Sigmoid colon (tissue), 6 donors: ENCODE measurements at regions not wholly inside any gene's neighbourhood (a gene's known extent, or its start where the extent isn't known, plus 50 kb on each side); places are given as distances from the start of the nearest gene placed in this dataset.
A peak's percentile ranks its signal among the peaks of the same experiment; 100 is the strongest.

Experiments used
- DNase-seq: peaks from one replicate; pipeline ENCODE4 v3.0.0-alpha.2; 2019
- H3K27ac ChIP-seq, 4 donors: fragments of 200-600 bp; sonication (generic); one replicate each; pipeline ENCODE4 v1.5.1; 2016 to 2019; ENCODE audit warnings: mild to moderate bottlenecking in 1 of 4
- H3K27me3 ChIP-seq, 3 donors: fragments of 200-600 bp; sonication (generic); one replicate each; pipeline ENCODE4 v1.5.1; 2019; ENCODE audit warnings: mild to moderate bottlenecking in 1 of 3
- H3K36me3 ChIP-seq, 4 donors: fragments of 200-600 bp; sonication (generic); one replicate each; pipeline ENCODE4 v1.5.1; 2016 to 2019
- H3K4me1 ChIP-seq, 4 donors: fragments of 200-600 bp; sonication (generic); one replicate each; pipeline ENCODE4 v1.5.1; 2017 to 2019
- H3K4me3 ChIP-seq, 4 donors: fragments of 200-600 bp; sonication (generic); one replicate each; pipeline ENCODE4 v1.5.1; 2017 to 2019; ENCODE audit warnings: mild to moderate bottlenecking in 2 of 4, moderate library complexity in 1 of 4
- H3K9me3 ChIP-seq, 4 donors: fragments of 200-600 bp in 3 of 4; sonication (generic) in 3 of 4; one replicate each; pipeline versions ENCODE4 v1.5.1 to v1.6.1; 2013 to 2019
- EP300 ChIP-seq, 4 donors: sonication (generic); formaldehyde crosslinking; IDR thresholded peaks; one replicate each; pipeline ENCODE4 v1.6.1; 2017; ENCODE audit warnings: antibody characterized with exemption in 4 of 4
- POLR2A ChIP-seq, 2 donors: fragments of 450-650 bp; IDR thresholded peaks; one replicate each; pipeline ENCODE4 v1.6.1; 2016; ENCODE audit warnings: antibody characterized with exemption in 2 of 2, mild to moderate bottlenecking in 2 of 2, moderate library complexity in 2 of 2
- POLR2AphosphoS5 ChIP-seq, 4 donors: sonication (generic); formaldehyde crosslinking; IDR thresholded peaks; one replicate each; pipeline ENCODE4 v1.6.1; 2017; ENCODE audit warnings: antibody characterized with exemption in 4 of 4
- WGBS, 2 donors: extraction: QIAGEN DNeasy Blood & Tissue Kit; methylation state at CpG; one replicate each; pipeline ENCODE4 v1.1.7; 2013; 5-methylcytosine and 5-hydroxymethylcytosine counted together
- intact Hi-C: fragments of 100-400 bp; cut with DNase I; formaldehyde crosslinking; loops from one replicate; pipeline ENCODE4 v1.15.1; 2023
- TF ChIP-seq, protein P1 (sequence below), 4 experiments: fragments of 450-650 bp in 3 of 4; fragments of 200-600 bp in 1 of 4; IDR thresholded peaks; one replicate each; pipeline ENCODE4 v1.5.1; 2016 to 2019; ENCODE audit warnings: antibody characterized with exemption in 4 of 4, mild to moderate bottlenecking in 3 of 4, moderate library complexity in 2 of 4
- donor health status: healthy with polysubstance abuse.
- donor health status: healthy.

DNA sequence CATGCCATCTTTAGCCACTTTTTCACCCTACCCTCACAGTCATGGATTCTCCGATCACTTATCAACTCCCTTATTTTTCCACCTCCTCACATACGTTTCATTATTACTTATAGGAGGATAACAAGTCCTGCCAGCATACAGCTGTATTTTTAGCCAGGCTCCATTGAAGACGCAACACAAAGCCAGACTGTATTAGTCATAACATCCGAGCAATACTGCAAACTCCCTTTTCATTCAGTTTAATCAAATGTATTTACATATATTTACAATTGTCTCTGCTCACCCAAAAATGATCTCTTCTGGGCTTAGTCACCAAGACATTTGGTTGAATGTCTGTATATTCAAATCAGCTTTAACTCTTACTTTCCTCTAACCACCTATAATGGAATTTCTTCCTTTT is 126.4 kb upstream of the PRLR start:
- peaks cover 0 to 3% (median 0%) of the 10 kb centered on the region in 4 donors for H3K9me3 ChIP-seq
- TF ChIP-seq EP300 (IDR thresholded peaks at IDR 0.05): no peak
- TF ChIP-seq POLR2AphosphoS5 (IDR thresholded peaks at IDR 0.05): no peak
- TF ChIP-seq, protein P1, sequence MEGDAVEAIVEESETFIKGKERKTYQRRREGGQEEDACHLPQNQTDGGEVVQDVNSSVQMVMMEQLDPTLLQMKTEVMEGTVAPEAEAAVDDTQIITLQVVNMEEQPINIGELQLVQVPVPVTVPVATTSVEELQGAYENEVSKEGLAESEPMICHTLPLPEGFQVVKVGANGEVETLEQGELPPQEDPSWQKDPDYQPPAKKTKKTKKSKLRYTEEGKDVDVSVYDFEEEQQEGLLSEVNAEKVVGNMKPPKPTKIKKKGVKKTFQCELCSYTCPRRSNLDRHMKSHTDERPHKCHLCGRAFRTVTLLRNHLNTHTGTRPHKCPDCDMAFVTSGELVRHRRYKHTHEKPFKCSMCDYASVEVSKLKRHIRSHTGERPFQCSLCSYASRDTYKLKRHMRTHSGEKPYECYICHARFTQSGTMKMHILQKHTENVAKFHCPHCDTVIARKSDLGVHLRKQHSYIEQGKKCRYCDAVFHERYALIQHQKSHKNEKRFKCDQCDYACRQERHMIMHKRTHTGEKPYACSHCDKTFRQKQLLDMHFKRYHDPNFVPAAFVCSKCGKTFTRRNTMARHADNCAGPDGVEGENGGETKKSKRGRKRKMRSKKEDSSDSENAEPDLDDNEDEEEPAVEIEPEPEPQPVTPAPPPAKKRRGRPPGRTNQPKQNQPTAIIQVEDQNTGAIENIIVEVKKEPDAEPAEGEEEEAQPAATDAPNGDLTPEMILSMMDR (IDR thresholded peaks at IDR 0.05): no peak
- no peak for TF ChIP-seq POLR2A (IDR thresholded peaks at IDR 0.05)
- H3K4me1 ChIP-seq: peaks cover 0 to 10% (median 0%) of the 10 kb centered on the region in 4 donors
- WGBS, 2 donors: 83 to 88% methylated on average over 4 of the region's 4 CpGs
- intact Hi-C loops: no loop called here
- DNase-seq: no peak
- no peaks in the 10 kb centered on the region for H3K36me3 ChIP-seq
- H3K27ac ChIP-seq: no peak overlapping the region
- H3K27me3 ChIP-seq: no peaks in the 10 kb centered on the region
- H3K4me3 ChIP-seq: no peak overlapping the region

GRCh38 chr5:35354751-35355150 is 124.5 kb upstream of the PRLR start:
- Histone ChIP-seq H3K27ac (no peak overlapping the region), H3K4me3 (no peak overlapping the region), H3K4me1 (peaks cover 0 to 10% (median 0%) of the 10 kb centered on the region in 4 donors), H3K36me3 (no peaks in the 10 kb centered on the region), H3K9me3 (peaks cover 0 to 3% (median 0%) of the 10 kb centered on the region in 4 donors), H3K27me3 (no peaks in the 10 kb centered on the region)
- intact Hi-C loops: no loop called here
- DNase-seq: no peak
- 38 to 65% methylated on average over 3 of the region's 3 CpGs for WGBS, 2 donors
- TF ChIP-seq POLR2AphosphoS5 (IDR thresholded peaks at IDR 0.05) (peak in 2 of 4 donors; percentile 18 to 61), POLR2A (IDR thresholded peaks at IDR 0.05) (no peak), EP300 (IDR thresholded peaks at IDR 0.05) (no peak)
- TF ChIP-seq, protein P1 (IDR thresholded peaks at IDR 0.05): no peak

GRCh38 chr5:35345222-35345621 is 114.9 kb upstream of the PRLR start:
- no peaks in the 10 kb centered on the region for H3K9me3 ChIP-seq
- no peak for DNase-seq
- intact Hi-C loops: no loop called here

DNA sequence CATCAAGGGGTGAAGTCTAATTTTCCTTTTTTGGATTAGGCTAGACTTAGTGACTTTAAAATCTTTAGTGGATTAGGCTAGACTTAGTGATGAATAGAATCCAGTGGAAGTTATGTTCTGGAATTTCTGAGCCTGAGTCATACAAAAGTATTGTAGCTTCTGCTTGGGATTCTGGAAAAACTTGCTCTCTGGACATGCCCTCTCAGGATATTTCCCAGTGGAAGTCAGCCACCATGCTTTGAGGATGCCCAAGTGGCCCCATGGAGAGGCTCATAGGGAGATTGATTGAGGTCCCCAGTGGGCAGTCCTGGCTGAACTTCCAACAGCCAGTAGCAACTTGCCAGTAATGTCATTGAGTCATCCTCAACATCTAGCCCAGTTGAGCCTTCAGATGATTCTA is 112.4 kb upstream of the PRLR start:
- intact Hi-C loops: no loop called here
- DNase-seq: no peak
- H3K4me1 ChIP-seq: no peaks in the 10 kb centered on the region
- no peak overlapping the region for H3K27ac ChIP-seq
- TF ChIP-seq EP300 (IDR thresholded peaks at IDR 0.05) (no peak), POLR2A (IDR thresholded peaks at IDR 0.05) (no peak), POLR2AphosphoS5 (IDR thresholded peaks at IDR 0.05) (no peak)
- TF ChIP-seq, protein P1 (IDR thresholded peaks at IDR 0.05): no peak
- no peaks in the 10 kb centered on the region for H3K27me3 ChIP-seq
- peaks cover 0 to 3% (median 0%) of the 10 kb centered on the region in 4 donors for H3K9me3 ChIP-seq
- H3K36me3 ChIP-seq: no peaks in the 10 kb centered on the region
- no peak overlapping the region for H3K4me3 ChIP-seq

More at GRCh38 chr5:35345222-35345621, 114.9 kb upstream of the PRLR start:
- no peaks in the 10 kb centered on the region for H3K4me1 ChIP-seq
- H3K4me3 ChIP-seq: no peak overlapping the region
- H3K36me3 ChIP-seq: no peaks in the 10 kb centered on the region
- TF ChIP-seq EP300 (IDR thresholded peaks at IDR 0.05) (no peak), POLR2A (IDR thresholded peaks at IDR 0.05) (no peak), POLR2AphosphoS5 (IDR thresholded peaks at IDR 0.05) (no peak)
- TF ChIP-seq, protein P1 (IDR thresholded peaks at IDR 0.05): no peak
- H3K27ac ChIP-seq: no peak overlapping the region
- H3K27me3 ChIP-seq: no peaks in the 10 kb centered on the region
- WGBS, 2 donors: 80 to 82% methylated on average over 1 of the region's 1 CpG

- no peaks in the 10 kb centered on the region for H3K27me3 ChIP-seq
- TF ChIP-seq, protein P1 (IDR thresholded peaks at IDR 0.05): no peak
- no peak for TF ChIP-seq POLR2A (IDR thresholded peaks at IDR 0.05)
- TF ChIP-seq POLR2AphosphoS5 (IDR thresholded peaks at IDR 0.05): no peak
- no peak for TF ChIP-seq EP300 (IDR thresholded peaks at IDR 0.05)
- H3K4me1 ChIP-seq: no peaks in the 10 kb centered on the region
- H3K36me3 ChIP-seq: no peaks in the 10 kb centered on the region
- H3K9me3 ChIP-seq: peaks cover 0 to 3% (median 0%) of the 10 kb centered on the region in 4 donors
- H3K27ac ChIP-seq: no peak overlapping the region
- no peak overlapping the region for H3K4me3 ChIP-seq
- intact Hi-C loops: no loop called here
- 85 to 93% methylated on average over 1 of the region's 1 CpG for WGBS, 2 donors
- DNase-seq: no peak
Observed at GRCh38 chr5:35341189-35341588, 110.9 kb upstream of the PRLR start.
